DOHH2 (cell line): ENCODE measurements at regions not wholly inside any gene's neighbourhood (a gene's known extent, or its start where the extent isn't known, plus 50 kb on each side); places are given as distances from the start of the nearest gene placed in this dataset.

ENCODE experiments used
- H3F3A ChIP-seq: fragments of 200-600 bp; sonication (generic), shearing (Covaris generic); 2 replicates; pipeline ENCODE4 v1.6.0; 2016; ENCODE audit warnings: antibody characterized with exemption, mild to moderate bottlenecking; ENCODE audit not compliant: control insufficient read depth, insufficient read depth
- H3K27ac ChIP-seq: fragments of 200-600 bp; sonication (generic); 2 replicates; pipeline ENCODE4 v1.5.1; 2014; ENCODE audit warnings: low read depth, mild to moderate bottlenecking, low read length, moderate library complexity
- H3K27me3 ChIP-seq: fragments of 200-600 bp; sonication (generic); 2 replicates; pipeline ENCODE4 v1.6.1; 2014; ENCODE audit warnings: mild to moderate bottlenecking, low read length, mixed read lengths; ENCODE audit not compliant: control insufficient read depth
- H3K36me3 ChIP-seq: fragments of 200-600 bp; sonication (generic); 2 replicates; pipeline ENCODE4 v1.6.1; 2014; ENCODE audit warnings: mild to moderate bottlenecking, low read length, moderate library complexity, mixed read lengths; ENCODE audit not compliant: control insufficient read depth
- H3K4me1 ChIP-seq: fragments of 200-600 bp; sonication (generic); 2 replicates; pipeline ENCODE4 v1.6.1; 2014; ENCODE audit warnings: mild to moderate bottlenecking, low read length, mixed read lengths; ENCODE audit not compliant: control insufficient read depth
- H3K4me2 ChIP-seq: fragments of 200-600 bp; sonication (generic); 2 replicates; pipeline ENCODE4 v1.6.0; 2014; ENCODE audit warnings: mild to moderate bottlenecking, low read length, moderate library complexity
- H3K4me3 ChIP-seq: fragments of 200-600 bp; sonication (generic); 2 replicates; pipeline ENCODE4 v1.5.1; 2014; ENCODE audit warnings: mild to moderate bottlenecking, low read length, mixed read lengths
- H3K79me2 ChIP-seq: fragments of 200-600 bp; sonication (generic); 2 replicates; pipeline ENCODE4 v1.6.1; 2014; ENCODE audit warnings: mild to moderate bottlenecking, low read length, mixed read lengths; ENCODE audit not compliant: control insufficient read depth
- H3K9me2 ChIP-seq: fragments of 200-600 bp; sonication (generic); replicated peaks from 2 replicates; pipeline ENCODE4 v1.6.1; 2014; ENCODE audit warnings: mild to moderate bottlenecking, low read length, mixed read lengths; ENCODE audit not compliant: control insufficient read depth
- H3K9me3 ChIP-seq: fragments of 200-600 bp; sonication (generic); 2 replicates; pipeline ENCODE4 v1.6.1; 2014; ENCODE audit warnings: antibody characterized with exemption, low read length, mixed read lengths; ENCODE audit not compliant: control insufficient read depth, insufficient read depth
- H4K20me1 ChIP-seq: fragments of 200-600 bp; sonication (generic); 2 replicates; pipeline ENCODE4 v1.6.0; 2014; ENCODE audit warnings: low read depth, mild to moderate bottlenecking, antibody characterized with exemption, low read length, moderate library complexity; ENCODE audit not compliant: control insufficient read depth, insufficient read depth
- CTCF ChIP-seq: fragments of 200-600 bp; sonication (generic); IDR thresholded peaks from one replicate; pipeline ENCODE4 v1.5.1; 2014; ENCODE audit warnings: antibody characterized with exemption, mild to moderate bottlenecking, low read depth, low read length; ENCODE audit not compliant: poor library complexity, severe bottlenecking
- EZH2phosphoT487 ChIP-seq: fragments of 200-600 bp; sonication (generic); IDR thresholded peaks from 2 replicates; pipeline ENCODE4 v1.6.1; 2017; ENCODE audit warnings: borderline replicate concordance, mild to moderate bottlenecking, antibody characterized with exemption, low read length, moderate library complexity, mixed read lengths

- Histone ChIP-seq H3K4me2 (no peak overlapping the region), H3K9me3 (no peaks in the 10 kb centered on the region), H3F3A (no peaks in the 10 kb centered on the region), H4K20me1 (no peaks in the 10 kb centered on the region), H3K9me2 (no peaks in the 10 kb centered on the region), H3K4me1 (no peaks in the 10 kb centered on the region), H3K27ac (no peak overlapping the region), H3K4me3 (no peak overlapping the region), H3K79me2 (no peaks in the 10 kb centered on the region), H3K27me3 (no peaks in the 10 kb centered on the region; the same call in 1 of the 2 replicates), H3K36me3 (no peaks in the 10 kb centered on the region)
- TF ChIP-seq CTCF = no peak
- no peak for TF ChIP-seq EZH2phosphoT487
Measured at GRCh38 chr1:229999004-229999670, 67.9 kb upstream of the GALNT2 start.

GRCh38 chr1:230000493-230001184, 66.4 kb upstream of the GALNT2 start:
- H3K27ac ChIP-seq = no peak overlapping the region

GRCh38 chr1:230002164-230002803, 64.8 kb upstream of the GALNT2 start:
- H4K20me1 ChIP-seq = no peaks in the 10 kb centered on the region
- no peak overlapping the region for H3K4me2 ChIP-seq
- TF ChIP-seq EZH2phosphoT487 (no peak), CTCF (no peak)
- H3K9me2 ChIP-seq = no peaks in the 10 kb centered on the region
- peaks cover 6% of the 10 kb centered on the region for H3K27me3 ChIP-seq
- H3K36me3 ChIP-seq = no peaks in the 10 kb centered on the region
- H3K4me1 ChIP-seq = no peaks in the 10 kb centered on the region
- no peaks in the 10 kb centered on the region for H3K79me2 ChIP-seq
- H3F3A ChIP-seq = no peaks in the 10 kb centered on the region
- no peaks in the 10 kb centered on the region for H3K9me3 ChIP-seq
- no peak overlapping the region for H3K27ac ChIP-seq
- H3K4me3 ChIP-seq = no peak overlapping the region

More at GRCh38 chr1:230000493-230001184, 66.4 kb upstream of the GALNT2 start:
- no peaks in the 10 kb centered on the region for H3F3A ChIP-seq
- H3K4me3 ChIP-seq = no peak overlapping the region
- H3K9me2 ChIP-seq = no peaks in the 10 kb centered on the region
- no peaks in the 10 kb centered on the region for H3K36me3 ChIP-seq
- TF ChIP-seq EZH2phosphoT487 = no peak
- TF ChIP-seq CTCF = no peak
- no peaks in the 10 kb centered on the region for H3K4me1 ChIP-seq
- H3K79me2 ChIP-seq = no peaks in the 10 kb centered on the region
- no peaks in the 10 kb centered on the region for H4K20me1 ChIP-seq
- H3K27me3 ChIP-seq = no peaks in the 10 kb centered on the region
- H3K4me2 ChIP-seq = no peak overlapping the region
- H3K9me3 ChIP-seq = no peaks in the 10 kb centered on the region
